Thoracic aorta (tissue), 2 donors: ENCODE measurements at regions not wholly inside any gene's neighbourhood (a gene's known extent, or its start where the extent isn't known, plus 50 kb on each side); places are given as distances from the start of the nearest gene placed in this dataset.

Source experiments
- ATAC-seq: fragments of 150-250 bp; one replicate; pipeline ENCODE4 v1.8.0; 2017; ENCODE audit warnings: low read depth; ENCODE audit not compliant: insufficient number of reproducible peaks, low FRiP score
- DNase-seq: peaks from one replicate; pipeline ENCODE4 v3.0.0-alpha.2; 2020; ENCODE audit warnings: low spot score
- H3K27ac ChIP-seq, 2 donors: fragments of 200-600 bp; sonication (generic); 1 replicate in 1 of 2; 2 replicates in 1 of 2; pipeline ENCODE4 v1.5.1; 2016; ENCODE audit warnings: mild to moderate bottlenecking in 2 of 2, moderate library complexity in 2 of 2
- H3K27me3 ChIP-seq: fragments of 200-600 bp; sonication (generic); replicated peaks from 2 replicates; pipeline ENCODE4 v1.6.0; 2016; ENCODE audit warnings: mild to moderate bottlenecking; ENCODE audit not compliant: insufficient read depth
- H3K36me3 ChIP-seq: fragments of 200-600 bp; sonication (generic); one replicate; pipeline ENCODE4 v1.5.1; 2016
- H3K4me1 ChIP-seq, 2 donors: fragments of 200-600 bp; sonication (generic); 1 replicate in 1 of 2; 2 replicates in 1 of 2; pipeline versions ENCODE4 v1.5.1 to v1.6.0; 2016; ENCODE audit warnings: low read depth in 2 of 2, mild to moderate bottlenecking in 1 of 2; ENCODE audit not compliant: control insufficient read depth in 1 of 2
- H3K4me3 ChIP-seq: fragments of 200-600 bp; sonication (generic); 2 replicates; pipeline ENCODE4 v1.5.1; 2016; ENCODE audit warnings: mild to moderate bottlenecking
- H3K9me3 ChIP-seq: fragments of 200-600 bp; sonication (generic); 2 replicates; pipeline ENCODE4 v1.5.1; 2016
- CTCF ChIP-seq: fragments of 200-600 bp; sonication (generic); IDR thresholded peaks from one replicate; pipeline ENCODE4 v1.5.1; 2019; ENCODE audit warnings: antibody characterized with exemption

- ATAC-seq (no peak), DNase-seq (no peak)
- TF ChIP-seq CTCF, result no peak
- no peak overlapping the region for H3K4me3 ChIP-seq
- no peaks in the 10 kb centered on the region for H3K9me3 ChIP-seq
- no peaks in the 10 kb centered on the region for H3K27me3 ChIP-seq
- no peak overlapping the region for H3K27ac ChIP-seq
- peaks cover 0 to 11% of the 10 kb centered on the region in 2 donors for H3K4me1 ChIP-seq
- no peaks in the 10 kb centered on the region for H3K36me3 ChIP-seq
These were observed 452.1 kb downstream of the HDGFL1 start for GRCh38 chr6:23021487-23021886.

DNA sequence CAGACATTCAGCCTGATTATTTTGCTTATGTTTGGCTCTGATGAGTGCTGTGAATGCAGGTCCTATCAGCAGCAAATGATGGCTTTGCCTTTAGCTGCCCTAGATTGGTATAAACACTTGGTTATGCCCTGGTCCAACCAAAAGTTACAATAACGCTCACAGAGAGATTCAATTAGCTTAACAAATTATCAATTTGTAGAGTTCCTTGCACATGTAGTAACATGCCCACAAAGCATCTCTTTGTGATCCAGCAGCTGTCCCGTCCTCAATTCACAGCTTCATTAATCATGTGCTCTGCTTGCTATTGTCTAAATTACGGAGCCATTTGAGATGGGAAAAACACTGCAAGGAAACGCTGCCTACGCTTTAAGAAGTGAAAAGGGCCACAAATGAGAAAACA lies 457.9 kb downstream of the HDGFL1 start:
- Histone ChIP-seq H3K4me1 (no peaks in the 10 kb centered on the region), H3K36me3 (no peaks in the 10 kb centered on the region), H3K9me3 (no peaks in the 10 kb centered on the region), H3K27me3 (no peaks in the 10 kb centered on the region), H3K27ac (no peak overlapping the region), H3K4me3 (no peak overlapping the region)
- no peak for ATAC-seq
- DNase-seq, result no peak
- no peak for TF ChIP-seq CTCF

DNA sequence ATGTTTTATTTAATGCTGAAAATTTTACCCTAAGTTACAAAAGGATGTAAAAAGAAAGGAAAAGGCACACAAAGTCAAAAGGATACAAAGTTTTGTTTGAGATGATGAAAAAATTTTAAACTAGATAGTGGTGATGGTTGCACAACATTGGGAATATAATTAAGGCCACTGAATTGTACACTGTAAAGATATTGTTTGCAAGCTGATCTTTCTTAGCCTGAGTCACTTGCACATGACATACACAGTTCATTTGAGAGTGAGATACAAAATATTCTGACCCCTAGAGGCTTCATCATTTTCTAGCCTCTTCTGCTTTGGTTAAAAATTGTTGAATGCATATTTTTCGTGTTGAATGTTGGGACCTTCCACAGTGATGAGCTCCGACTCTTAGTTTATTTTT lies 462.6 kb downstream of the HDGFL1 start:
- Histone ChIP-seq H3K9me3 (no peaks in the 10 kb centered on the region), H3K27ac (no peak overlapping the region), H3K36me3 (no peaks in the 10 kb centered on the region), H3K4me1 (no peaks in the 10 kb centered on the region), H3K27me3 (no peaks in the 10 kb centered on the region), H3K4me3 (no peak overlapping the region)
- no peak for DNase-seq
- TF ChIP-seq CTCF, result no peak
- ATAC-seq, result no peak

DNA sequence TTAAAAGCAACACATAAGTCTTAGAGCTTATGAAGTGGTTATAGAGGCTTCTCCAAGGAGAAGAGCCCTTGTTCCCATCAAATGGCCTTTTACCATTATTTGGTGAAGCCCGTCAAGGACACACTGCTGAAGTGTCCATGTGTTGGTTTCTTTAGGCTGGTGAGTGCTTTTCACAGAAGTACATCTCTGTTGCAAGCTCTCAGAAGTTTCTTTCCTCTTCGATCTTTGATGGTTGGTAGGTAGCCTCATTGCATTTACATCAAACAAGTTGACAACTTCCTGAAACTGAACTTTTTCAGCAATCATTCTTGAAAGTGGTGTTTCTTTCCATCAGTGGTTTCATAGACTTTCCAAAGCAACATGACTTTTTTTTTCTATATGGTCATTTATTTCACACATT lies 465.6 kb downstream of the HDGFL1 start:
- H3K4me1 ChIP-seq, result no peaks in the 10 kb centered on the region
- H3K4me3 ChIP-seq, result no peak overlapping the region
- no peak for DNase-seq
- no peak for ATAC-seq
- H3K27me3 ChIP-seq, result no peaks in the 10 kb centered on the region
- H3K9me3 ChIP-seq, result no peaks in the 10 kb centered on the region
- H3K36me3 ChIP-seq, result no peaks in the 10 kb centered on the region
- no peak overlapping the region for H3K27ac ChIP-seq
- TF ChIP-seq CTCF, result no peak

DNA sequence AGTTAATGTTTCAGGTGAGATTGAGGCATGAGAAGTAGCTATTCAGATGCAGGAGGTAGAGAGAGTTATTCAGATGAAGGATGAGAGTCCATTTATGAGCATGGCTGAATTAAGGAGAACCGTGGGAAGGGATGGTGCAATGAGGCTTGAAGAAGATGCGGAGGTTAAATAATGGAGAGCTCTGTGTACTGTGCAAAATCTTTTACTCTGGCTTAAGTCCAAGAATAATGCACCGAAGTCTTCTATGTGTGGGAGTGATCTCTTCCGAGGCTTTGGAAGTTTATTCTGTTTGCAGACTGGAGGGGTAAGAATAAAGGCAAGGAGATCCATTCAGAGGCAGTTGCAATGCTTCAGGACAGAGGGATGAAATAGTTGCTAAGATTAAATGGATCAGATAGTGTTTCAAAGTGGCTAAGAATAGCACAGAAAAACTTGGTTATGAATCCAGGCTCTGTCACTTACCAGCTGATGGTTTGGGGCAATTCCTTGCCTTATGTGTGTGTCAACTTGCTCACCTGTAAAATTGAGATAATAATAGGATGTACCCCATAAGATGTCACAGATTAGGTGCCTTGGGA lies 467.1 kb downstream of the HDGFL1 start:
- Histone ChIP-seq H3K36me3 (no peaks in the 10 kb centered on the region), H3K4me3 (no peak overlapping the region), H3K9me3 (no peaks in the 10 kb centered on the region), H3K4me1 (no peaks in the 10 kb centered on the region), H3K27me3 (no peaks in the 10 kb centered on the region), H3K27ac (no peak overlapping the region)
- DNase-seq (no peak), ATAC-seq (no peak)
- no peak for TF ChIP-seq CTCF
